Upper lobe of left lung (tissue), 4 donors: ENCODE measurements at regions not wholly inside any gene's neighbourhood (a gene's known extent, or its start where the extent isn't known, plus 50 kb on each side); places are given as distances from the start of the nearest gene placed in this dataset.

Source experiments
- EP300 ChIP-seq, 4 donors: sonication (generic); formaldehyde crosslinking; IDR thresholded peaks; one replicate each; pipeline ENCODE4 v1.5.1; 2017; ENCODE audit warnings: antibody characterized with exemption in 4 of 4, control low read depth in 2 of 4
- POLR2A ChIP-seq, 4 donors: fragments of 450-650 bp; IDR thresholded peaks; one replicate each; pipeline ENCODE4 v1.5.1; 2016 to 2017; ENCODE audit warnings: antibody characterized with exemption in 4 of 4, mild to moderate bottlenecking in 2 of 4

DNA sequence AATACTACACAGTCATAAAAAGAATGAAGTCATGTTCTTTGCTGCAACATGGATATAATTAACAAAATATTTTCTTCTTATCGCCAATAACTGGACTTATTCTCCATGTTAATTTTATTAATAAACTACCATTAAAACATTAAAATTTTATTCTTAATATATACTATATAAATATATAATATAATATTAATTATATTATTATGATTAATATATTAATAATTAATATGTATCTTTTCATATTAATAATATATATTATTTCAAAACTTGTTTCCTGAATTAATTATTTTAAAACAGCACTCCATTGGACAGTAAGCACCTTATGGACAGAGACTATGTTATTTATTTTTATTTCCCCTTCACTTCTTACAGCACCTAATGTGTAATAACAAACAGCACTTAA is 182.8 kb downstream of the ARL4A start:
- TF ChIP-seq EP300 (IDR thresholded peaks at IDR 0.05) = no peak
- no peak for TF ChIP-seq POLR2A (IDR thresholded peaks at IDR 0.05)
